ENCODE measurements at regions not wholly inside any gene's neighbourhood (a gene's known extent, or its start where the extent isn't known, plus 50 kb on each side); places are given as distances from the start of the nearest gene placed in this dataset.

- DNase-seq: no peak
- no peak overlapping the region for H3K27ac ChIP-seq (ENCODE audit: low read length)
- H2AFZ ChIP-seq (ENCODE audit: low read length): no peak overlapping the region
- no peaks in the 10 kb centered on the region for H3K4me1 ChIP-seq (ENCODE audit: low read length)
- H3F3A ChIP-seq (ENCODE audit: insufficient read depth, low read length): no peaks in the 10 kb centered on the region
- no peaks in the 10 kb centered on the region for H3K79me2 ChIP-seq (ENCODE audit: low read length)
- no peak overlapping the region for H3K9ac ChIP-seq (ENCODE audit: low read length)
- H3K9me2 ChIP-seq (replicated peaks; ENCODE audit: insufficient read depth, low read length): no peaks in the 10 kb centered on the region
- no peaks in the 10 kb centered on the region for H3K27me3 ChIP-seq (replicated peaks; ENCODE audit: insufficient read depth, low read length)
- no peaks in the 10 kb centered on the region for H3K9me3 ChIP-seq (replicated peaks; ENCODE audit: insufficient read depth, low read length)
- no peak overlapping the region for H3K4me3 ChIP-seq (ENCODE audit: low read length)
- H4K20me1 ChIP-seq (ENCODE audit: insufficient read depth, low read length): no peaks in the 10 kb centered on the region
- TF ChIP-seq CTCF (IDR thresholded peaks at IDR 0.05; ENCODE audit: low read length) (no peak), EZH2phosphoT487 (IDR thresholded peaks at IDR 0.05; ENCODE audit: low read length) (no peak)
- H3K36me3 ChIP-seq (replicated peaks; ENCODE audit: insufficient read depth, low read length): no peaks in the 10 kb centered on the region
- no peak overlapping the region for H3K4me2 ChIP-seq (ENCODE audit: low read depth, low read length)
These were observed 108.9 kb upstream of the THBS1 start for GRCh38 chr15:39471785-39472574.

DNA sequence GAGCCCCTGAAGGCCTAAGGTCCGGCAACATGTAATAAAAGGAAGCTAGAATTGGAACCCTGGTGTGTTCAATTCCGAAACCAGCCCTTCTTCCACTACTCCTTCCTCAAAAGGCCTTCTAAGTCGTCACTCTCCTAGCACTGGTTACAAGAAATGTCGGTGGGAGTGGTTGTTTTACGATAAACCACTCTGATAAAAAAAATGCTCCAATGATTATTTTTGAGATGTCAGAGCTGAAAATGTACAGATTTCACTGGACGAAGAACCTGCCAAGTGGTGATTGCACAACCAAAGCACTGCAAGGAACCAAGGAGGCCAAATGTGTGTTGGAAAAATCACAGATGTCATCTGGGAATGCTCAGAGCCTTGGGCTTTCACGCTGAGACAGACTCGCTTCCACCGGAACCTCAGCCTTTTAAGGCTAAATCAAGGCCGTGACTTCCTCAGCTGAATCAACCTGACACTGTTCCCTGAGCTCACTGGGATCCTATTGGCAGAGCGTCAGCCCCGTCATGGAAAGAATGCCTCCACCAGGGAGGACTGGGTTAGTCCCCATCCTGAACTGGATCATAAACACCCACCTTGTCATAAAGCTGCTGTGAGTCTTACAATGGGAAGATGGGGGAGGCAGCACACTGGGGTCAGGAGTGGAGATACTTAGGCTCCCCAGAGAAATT is 108.1 kb upstream of the THBS1 start:
- H3K4me1 ChIP-seq (ENCODE audit: low read length): no peaks in the 10 kb centered on the region
- H3K9me2 ChIP-seq (replicated peaks; ENCODE audit: insufficient read depth, low read length): no peaks in the 10 kb centered on the region
- H3K79me2 ChIP-seq (ENCODE audit: low read length): no peaks in the 10 kb centered on the region
- no peaks in the 10 kb centered on the region for H3K36me3 ChIP-seq (replicated peaks; ENCODE audit: insufficient read depth, low read length)
- H3F3A ChIP-seq (ENCODE audit: insufficient read depth, low read length): no peaks in the 10 kb centered on the region
- TF ChIP-seq CTCF (IDR thresholded peaks at IDR 0.05; ENCODE audit: low read length): no peak
- no peak for TF ChIP-seq EZH2 (optimal IDR thresholded peaks at IDR 0.05; ENCODE audit: low read depth, low read length)
- TF ChIP-seq EZH2phosphoT487 (IDR thresholded peaks at IDR 0.05; ENCODE audit: low read length): no peak
- no peaks in the 10 kb centered on the region for H3K9me3 ChIP-seq (replicated peaks; ENCODE audit: insufficient read depth, low read length)
- H3K27me3 ChIP-seq (replicated peaks; ENCODE audit: insufficient read depth, low read length): no peaks in the 10 kb centered on the region
- H3K4me3 ChIP-seq (ENCODE audit: low read length): no peak overlapping the region
- no peak overlapping the region for H3K9ac ChIP-seq (ENCODE audit: low read length)
- no peak for DNase-seq
- no peaks in the 10 kb centered on the region for H4K20me1 ChIP-seq (ENCODE audit: insufficient read depth, low read length)
- no peak overlapping the region for H3K4me2 ChIP-seq (ENCODE audit: low read depth, low read length)
- H2AFZ ChIP-seq (ENCODE audit: low read length): no peak overlapping the region
- no peak overlapping the region for H3K27ac ChIP-seq (ENCODE audit: low read length)

DNA sequence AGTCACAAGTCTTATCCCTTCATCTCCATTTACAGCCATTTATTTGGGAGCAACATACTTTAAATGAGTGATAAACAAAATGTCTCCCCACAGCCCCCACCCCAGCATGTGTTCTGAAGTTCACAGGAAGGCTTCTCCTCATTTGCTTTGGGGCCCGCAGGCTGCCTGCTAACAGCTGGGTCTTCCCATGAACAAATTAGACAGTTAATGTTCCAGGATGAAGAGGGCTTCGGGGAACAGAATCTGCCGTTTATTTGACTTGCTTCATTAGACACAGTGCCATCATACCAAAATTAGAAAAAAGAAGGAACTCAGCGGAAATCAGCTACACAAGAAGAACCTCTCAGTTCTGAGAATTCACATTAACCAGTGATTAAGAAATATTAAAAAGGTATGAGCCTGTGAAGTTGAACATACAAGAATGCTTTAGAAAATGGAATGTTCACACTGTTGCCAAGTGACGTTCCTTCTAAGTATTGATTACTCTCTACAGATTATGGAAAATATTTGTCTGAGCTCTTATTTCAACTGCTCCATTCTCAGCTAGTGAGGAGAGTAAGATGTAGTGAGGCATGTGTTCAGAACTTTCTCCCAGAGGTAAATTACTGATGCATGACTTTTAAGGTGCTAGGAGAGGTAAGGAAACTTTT is 107.5 kb upstream of the THBS1 start:
- Histone ChIP-seq H3K9me3 (replicated peaks; ENCODE audit: insufficient read depth, low read length) (no peaks in the 10 kb centered on the region), H3K27me3 (replicated peaks; ENCODE audit: insufficient read depth, low read length) (no peaks in the 10 kb centered on the region), H3K4me1 (ENCODE audit: low read length) (peaks cover 3% of the 10 kb centered on the region), H4K20me1 (ENCODE audit: insufficient read depth, low read length) (no peaks in the 10 kb centered on the region), H3K4me2 (ENCODE audit: low read depth, low read length) (no peak overlapping the region), H3K36me3 (replicated peaks; ENCODE audit: insufficient read depth, low read length) (no peaks in the 10 kb centered on the region), H3K9me2 (replicated peaks; ENCODE audit: insufficient read depth, low read length) (no peaks in the 10 kb centered on the region), H2AFZ (ENCODE audit: low read length) (no peak overlapping the region), H3K9ac (ENCODE audit: low read length) (no peak overlapping the region), H3K4me3 (ENCODE audit: low read length) (no peak overlapping the region), H3K27ac (ENCODE audit: low read length) (no peak overlapping the region), H3F3A (ENCODE audit: insufficient read depth, low read length) (no peaks in the 10 kb centered on the region), H3K79me2 (ENCODE audit: low read length) (no peaks in the 10 kb centered on the region)
- DNase-seq: no peak
- TF ChIP-seq EZH2phosphoT487 (IDR thresholded peaks at IDR 0.05; ENCODE audit: low read length) (no peak), CTCF (IDR thresholded peaks at IDR 0.05; ENCODE audit: low read length) (no peak), EZH2 (optimal IDR thresholded peaks at IDR 0.05; ENCODE audit: low read depth, low read length) (no peak)

Measured in MM.1S (cell line).